ENCODE measurements at regions not wholly inside any gene's neighbourhood (a gene's known extent, or its start where the extent isn't known, plus 50 kb on each side); places are given as distances from the start of the nearest gene placed in this dataset.

- no peak overlapping the region for H3K27ac ChIP-seq (ENCODE audit: low read depth, low read length)
- no peaks in the 10 kb centered on the region for H3K4me1 Mint-ChIP-seq
- ChIA-PET POLR2A (no interaction called here), CTCF (no interaction called here)
- H3K36me3 ChIP-seq (ENCODE audit: insufficient read depth, low read length), result no peaks in the 10 kb centered on the region
- no peaks in the 10 kb centered on the region for H3K9me3 ChIP-seq (ENCODE audit: low read length)
- no peaks in the 10 kb centered on the region for H3K27me3 ChIP-seq (ENCODE audit: insufficient read depth, low read length, poor library complexity, severe bottlenecking)
- no peaks in the 10 kb centered on the region for H3K4me1 ChIP-seq (ENCODE audit: insufficient read depth, low read length)
- no peak for DNase-seq
- peaks cover 0 to 1% of the 10 kb centered on the region in 2 donors for H3K27me3 Mint-ChIP-seq
- H3K9me3 Mint-ChIP-seq, result peaks cover 0 to 33% (median 13%) of the 10 kb centered on the region in 5 donors
- H3K4me3 ChIP-seq (ENCODE audit: low read length), result no peak overlapping the region
- no peak overlapping the region for H3K4me3 Mint-ChIP-seq
- no peak overlapping the region for H3K27ac Mint-ChIP-seq
- H3K36me3 Mint-ChIP-seq, result no peaks in the 10 kb centered on the region
These were observed 645.3 kb downstream of the TLL1 start for GRCh38 chr4:166518315-166518714.

DNA sequence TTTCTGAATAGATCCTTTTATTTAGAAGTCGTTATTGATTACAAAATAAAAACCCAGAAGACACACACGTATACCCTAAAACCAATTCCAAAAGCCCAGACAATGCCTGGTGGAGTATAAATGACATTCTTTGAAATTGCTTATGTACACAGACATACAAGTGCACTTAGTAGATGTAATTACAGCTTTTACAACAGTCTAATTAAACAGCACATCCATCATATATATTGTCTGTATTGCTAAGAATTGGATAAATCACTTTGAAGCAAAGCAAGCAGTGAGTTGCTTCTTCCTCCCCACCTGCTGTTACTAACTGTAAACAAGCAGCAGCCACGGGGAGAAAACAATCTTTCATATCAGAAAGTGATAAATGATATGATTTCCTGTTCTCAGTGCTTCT is 645.7 kb downstream of the TLL1 start:
- Mint-ChIP-seq H3K27me3 (peaks cover 0 to 1% of the 10 kb centered on the region in 2 donors), H3K4me3 (no peak overlapping the region), H3K9me3 (peaks cover 0 to 33% (median 13%) of the 10 kb centered on the region in 5 donors), H3K36me3 (no peaks in the 10 kb centered on the region), H3K4me1 (no peaks in the 10 kb centered on the region), H3K27ac (no peak overlapping the region)
- Histone ChIP-seq H3K4me3 (ENCODE audit: low read length) (no peak overlapping the region), H3K27me3 (ENCODE audit: insufficient read depth, low read length, poor library complexity, severe bottlenecking) (no peaks in the 10 kb centered on the region), H3K4me1 (ENCODE audit: insufficient read depth, low read length) (no peaks in the 10 kb centered on the region), H3K27ac (ENCODE audit: low read depth, low read length) (no peak overlapping the region), H3K36me3 (ENCODE audit: insufficient read depth, low read length) (no peaks in the 10 kb centered on the region), H3K9me3 (ENCODE audit: low read length) (no peaks in the 10 kb centered on the region)
- no peak for DNase-seq
- ChIA-PET POLR2A (no interaction called here), CTCF (no interaction called here)

- Mint-ChIP-seq H3K27me3 (peaks cover 0 to 1% of the 10 kb centered on the region in 2 donors), H3K4me3 (no peak overlapping the region), H3K27ac (no peak overlapping the region), H3K36me3 (no peaks in the 10 kb centered on the region), H3K4me1 (no peaks in the 10 kb centered on the region), H3K9me3 (peaks cover 0 to 25% (median 13%) of the 10 kb centered on the region in 5 donors)
- Histone ChIP-seq H3K9me3 (ENCODE audit: low read length) (no peaks in the 10 kb centered on the region), H3K4me1 (ENCODE audit: insufficient read depth, low read length) (no peaks in the 10 kb centered on the region), H3K36me3 (ENCODE audit: insufficient read depth, low read length) (no peaks in the 10 kb centered on the region), H3K27ac (ENCODE audit: low read depth, low read length) (no peak overlapping the region), H3K27me3 (ENCODE audit: insufficient read depth, low read length, poor library complexity, severe bottlenecking) (no peaks in the 10 kb centered on the region), H3K4me3 (ENCODE audit: low read length) (no peak overlapping the region)
- DNase-seq, result no peak
- ChIA-PET CTCF (no interaction called here), POLR2A (no interaction called here)
These were observed 646.7 kb downstream of the TLL1 start for GRCh38 chr4:166519774-166520173.

GRCh38 chr4:166527500-166527899 is 654.5 kb downstream of the TLL1 start:
- H3K9me3 Mint-ChIP-seq, result peaks cover 0 to 9% (median 1%) of the 10 kb centered on the region in 5 donors
- H3K27ac Mint-ChIP-seq, result no peak overlapping the region
- ChIA-PET POLR2A (no interaction called here), CTCF (no interaction called here)
- no peaks in the 10 kb centered on the region for H3K27me3 Mint-ChIP-seq
- no peak overlapping the region for H3K4me3 ChIP-seq (ENCODE audit: low read length)
- H3K4me1 Mint-ChIP-seq, result no peaks in the 10 kb centered on the region
- no peaks in the 10 kb centered on the region for H3K4me1 ChIP-seq (ENCODE audit: insufficient read depth, low read length)
- H3K9me3 ChIP-seq (ENCODE audit: low read length), result no peaks in the 10 kb centered on the region
- no peaks in the 10 kb centered on the region for H3K27me3 ChIP-seq (ENCODE audit: insufficient read depth, low read length, poor library complexity, severe bottlenecking)
- H3K36me3 ChIP-seq (ENCODE audit: insufficient read depth, low read length), result no peaks in the 10 kb centered on the region
- DNase-seq, result no peak
- H3K27ac ChIP-seq (ENCODE audit: low read depth, low read length), result no peak overlapping the region
- no peak overlapping the region for H3K4me3 Mint-ChIP-seq
- no peaks in the 10 kb centered on the region for H3K36me3 Mint-ChIP-seq

- H3K27ac Mint-ChIP-seq, result no peak overlapping the region
- Histone ChIP-seq H3K4me1 (ENCODE audit: insufficient read depth, low read length) (no peaks in the 10 kb centered on the region), H3K4me3 (ENCODE audit: low read length) (no peak overlapping the region), H3K27me3 (ENCODE audit: insufficient read depth, low read length, poor library complexity, severe bottlenecking) (no peaks in the 10 kb centered on the region), H3K9me3 (ENCODE audit: low read length) (no peaks in the 10 kb centered on the region), H3K36me3 (ENCODE audit: insufficient read depth, low read length) (no peaks in the 10 kb centered on the region), H3K27ac (ENCODE audit: low read depth, low read length) (no peak overlapping the region)
- ChIA-PET CTCF (no interaction called here), POLR2A (no interaction called here)
- H3K9me3 Mint-ChIP-seq, result peaks cover 2 to 9% (median 7%) of the 10 kb centered on the region in 5 donors
- no peaks in the 10 kb centered on the region for H3K36me3 Mint-ChIP-seq
- no peaks in the 10 kb centered on the region for H3K27me3 Mint-ChIP-seq
- no peak overlapping the region for H3K4me3 Mint-ChIP-seq
- no peak for DNase-seq
- no peaks in the 10 kb centered on the region for H3K4me1 Mint-ChIP-seq
These were observed 658.7 kb downstream of the TLL1 start for GRCh38 chr4:166531703-166532102.

DNA sequence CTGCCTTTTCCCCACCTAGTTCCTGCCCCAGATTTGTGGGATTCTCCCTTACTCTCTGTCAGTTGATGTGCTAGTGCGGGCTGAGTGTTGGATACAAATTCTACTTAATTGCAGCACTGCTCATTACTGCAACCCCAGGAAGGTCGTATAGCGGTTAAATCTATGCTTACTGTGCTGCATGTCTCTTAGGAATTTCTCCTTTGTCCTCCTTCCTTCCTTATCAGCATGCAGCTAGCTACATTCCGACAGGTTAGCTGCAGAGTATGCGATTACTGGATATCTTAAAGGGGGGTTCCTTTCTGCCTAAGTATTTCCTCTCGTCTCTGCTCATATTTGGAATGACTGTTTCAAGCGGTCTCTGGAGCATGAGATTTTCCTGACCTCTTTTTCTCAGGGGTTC is 662.8 kb downstream of the TLL1 start:
- Mint-ChIP-seq H3K9me3 (peaks cover 1 to 14% (median 7%) of the 10 kb centered on the region in 5 donors), H3K4me3 (no peak overlapping the region), H3K27me3 (no peaks in the 10 kb centered on the region), H3K4me1 (no peaks in the 10 kb centered on the region), H3K27ac (no peak overlapping the region), H3K36me3 (no peaks in the 10 kb centered on the region)
- Histone ChIP-seq H3K36me3 (ENCODE audit: insufficient read depth, low read length) (no peaks in the 10 kb centered on the region), H3K9me3 (ENCODE audit: low read length) (no peaks in the 10 kb centered on the region), H3K27me3 (ENCODE audit: insufficient read depth, low read length, poor library complexity, severe bottlenecking) (no peaks in the 10 kb centered on the region), H3K4me1 (ENCODE audit: insufficient read depth, low read length) (no peaks in the 10 kb centered on the region), H3K27ac (ENCODE audit: low read depth, low read length) (no peak overlapping the region), H3K4me3 (ENCODE audit: low read length) (no peak overlapping the region)
- no peak for DNase-seq
- CTCF ChIA-PET, result no interaction called here
- POLR2A ChIA-PET, result no interaction called here

GRCh38 chr4:166538491-166539005 is 665.5 kb downstream of the TLL1 start:
- Histone ChIP-seq H3K4me3 (ENCODE audit: low read length) (no peak overlapping the region), H3K27me3 (ENCODE audit: insufficient read depth, low read length, poor library complexity, severe bottlenecking) (no peaks in the 10 kb centered on the region), H3K36me3 (ENCODE audit: insufficient read depth, low read length) (no peaks in the 10 kb centered on the region), H3K27ac (ENCODE audit: low read depth, low read length) (no peak overlapping the region), H3K4me1 (ENCODE audit: insufficient read depth, low read length) (no peaks in the 10 kb centered on the region), H3K9me3 (ENCODE audit: low read length) (no peaks in the 10 kb centered on the region)
- no peak for DNase-seq
- Mint-ChIP-seq H3K27me3 (no peaks in the 10 kb centered on the region), H3K9me3 (peaks cover 1 to 17% (median 13%) of the 10 kb centered on the region in 5 donors), H3K4me1 (no peaks in the 10 kb centered on the region), H3K27ac (no peak overlapping the region), H3K36me3 (no peaks in the 10 kb centered on the region), H3K4me3 (no peak overlapping the region)
- CTCF ChIA-PET, result no interaction called here
- POLR2A ChIA-PET, result no interaction called here

DNA sequence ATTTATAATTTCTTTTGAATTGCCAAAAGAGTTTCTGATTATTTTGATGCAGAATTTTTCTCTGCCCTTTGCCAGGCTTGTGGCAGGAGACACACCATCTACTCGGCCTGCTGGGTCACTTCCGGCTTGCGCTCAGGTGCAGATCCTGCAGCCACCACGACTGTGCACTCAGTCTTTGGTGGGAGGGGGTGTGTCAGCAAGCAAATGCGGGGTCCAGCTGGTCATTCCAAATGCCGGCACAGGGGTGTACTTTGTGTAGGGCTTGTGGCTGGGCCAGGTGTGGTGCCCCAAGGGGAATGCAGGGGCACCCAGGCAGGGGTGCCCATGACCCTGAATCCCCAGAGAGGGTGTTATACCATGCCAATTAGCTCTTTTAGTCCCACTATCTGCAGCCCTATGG is 673.0 kb downstream of the TLL1 start:
- no peaks in the 10 kb centered on the region for H3K36me3 Mint-ChIP-seq
- Histone ChIP-seq H3K4me1 (ENCODE audit: insufficient read depth, low read length) (no peaks in the 10 kb centered on the region), H3K27me3 (ENCODE audit: insufficient read depth, low read length, poor library complexity, severe bottlenecking) (no peaks in the 10 kb centered on the region), H3K9me3 (ENCODE audit: low read length) (no peaks in the 10 kb centered on the region), H3K4me3 (ENCODE audit: low read length) (no peak overlapping the region), H3K36me3 (ENCODE audit: insufficient read depth, low read length) (no peaks in the 10 kb centered on the region), H3K27ac (ENCODE audit: low read depth, low read length) (no peak overlapping the region)
- peak in 1 of 5 donors; percentile 40 for DNase-seq
- ChIA-PET POLR2A (no interaction called here), CTCF (no interaction called here)
- no peak overlapping the region for H3K27ac Mint-ChIP-seq
- no peak overlapping the region for H3K4me3 Mint-ChIP-seq
- peaks cover 0 to 11% (median 6%) of the 10 kb centered on the region in 5 donors for H3K9me3 Mint-ChIP-seq
- H3K4me1 Mint-ChIP-seq, result no peaks in the 10 kb centered on the region
- H3K27me3 Mint-ChIP-seq, result no peaks in the 10 kb centered on the region

- H3K4me1 Mint-ChIP-seq, result no peaks in the 10 kb centered on the region
- Histone ChIP-seq H3K4me1 (ENCODE audit: insufficient read depth, low read length) (no peaks in the 10 kb centered on the region), H3K9me3 (ENCODE audit: low read length) (no peaks in the 10 kb centered on the region), H3K27me3 (ENCODE audit: insufficient read depth, low read length, poor library complexity, severe bottlenecking) (no peaks in the 10 kb centered on the region), H3K36me3 (ENCODE audit: insufficient read depth, low read length) (no peaks in the 10 kb centered on the region), H3K4me3 (ENCODE audit: low read length) (no peak overlapping the region), H3K27ac (ENCODE audit: low read depth, low read length) (no peak overlapping the region)
- no peak overlapping the region for H3K27ac Mint-ChIP-seq
- no peaks in the 10 kb centered on the region for H3K36me3 Mint-ChIP-seq
- CTCF ChIA-PET, result no interaction called here
- no peak overlapping the region for H3K4me3 Mint-ChIP-seq
- POLR2A ChIA-PET, result no interaction called here
- H3K27me3 Mint-ChIP-seq, result no peaks in the 10 kb centered on the region
- H3K9me3 Mint-ChIP-seq, result peaks cover 2 to 23% (median 5%) of the 10 kb centered on the region in 5 donors
- DNase-seq, result no peak
These were observed 656.7 kb downstream of the SPOCK3 start for GRCh38 chr4:166577639-166578038.
